ENCODE measurements at regions not wholly inside any gene's neighbourhood (a gene's known extent, or its start where the extent isn't known, plus 50 kb on each side); places are given as distances from the start of the nearest gene placed in this dataset.
"Not testable (repeated sequence)": the region's sequence is repeated elsewhere in the genome, so short reads cannot be mapped to it uniquely, and the experiment has no call there.

DNA sequence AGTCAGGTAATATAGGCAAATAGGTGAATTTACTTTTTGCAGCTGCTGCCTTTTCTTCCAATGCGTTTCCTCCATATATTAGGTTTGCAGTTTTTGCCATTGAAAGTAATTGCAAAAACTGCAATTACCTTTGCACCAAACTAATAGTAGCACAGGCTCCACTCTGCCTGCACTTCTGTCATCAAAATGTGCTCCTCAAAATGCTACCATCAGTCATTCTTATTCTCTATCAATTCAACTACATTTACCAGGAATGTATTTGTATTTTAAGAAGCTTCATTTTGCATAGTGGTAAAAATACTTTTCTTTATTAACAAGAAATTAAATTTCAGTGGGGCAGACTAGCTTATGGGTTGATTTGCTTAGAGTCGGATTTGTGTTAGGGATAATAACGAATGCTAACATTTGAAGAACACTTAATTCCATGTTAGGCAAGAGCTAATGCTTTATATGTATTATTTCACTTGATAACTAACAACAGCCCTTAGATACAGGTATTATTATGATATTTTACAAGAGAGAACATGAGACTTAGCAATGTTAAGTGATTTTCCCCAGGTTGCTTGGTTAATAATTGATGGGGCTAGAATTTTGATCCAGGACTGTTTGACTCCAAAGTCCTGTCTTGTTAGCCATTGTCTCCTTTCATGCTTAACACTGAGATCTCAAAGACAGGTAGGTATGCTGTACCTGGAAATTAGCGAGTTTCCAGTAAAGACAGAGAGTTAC lies 300.4 kb downstream of the MAN2A1 start:
- DNase-seq (ENCODE audit: low read depth): no peak

DNA sequence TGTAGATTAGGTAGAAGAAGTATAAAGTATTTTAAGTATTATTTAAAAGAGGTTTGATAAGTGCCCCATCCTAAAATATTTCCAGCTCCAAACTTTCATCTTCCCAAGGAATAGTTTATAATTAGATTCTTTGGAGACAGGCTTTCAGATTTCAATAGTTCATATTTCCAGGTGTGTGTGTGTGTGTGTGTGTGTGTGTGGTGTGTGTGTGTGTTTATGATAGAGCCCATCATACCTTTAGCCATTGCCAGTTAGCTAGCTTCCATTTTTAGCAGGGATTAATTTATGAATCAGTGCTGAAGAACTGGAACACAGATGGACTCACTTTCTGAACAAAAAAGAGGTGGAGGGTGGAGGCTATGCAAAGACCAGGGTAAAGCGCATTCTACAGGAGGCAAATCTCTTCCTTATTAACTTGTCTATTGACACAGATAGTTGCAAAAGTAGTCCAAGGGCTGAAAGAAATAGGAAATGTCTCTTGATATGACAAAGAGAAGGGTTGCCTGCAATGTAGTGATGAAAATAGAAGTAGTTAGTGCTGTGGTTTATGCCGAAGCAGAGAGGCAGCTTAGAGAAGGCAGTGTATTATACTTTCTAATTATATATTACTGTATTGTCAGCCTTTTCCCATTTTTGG lies 301.1 kb downstream of the MAN2A1 start:
- no peak for DNase-seq (ENCODE audit: low read depth)

DNA sequence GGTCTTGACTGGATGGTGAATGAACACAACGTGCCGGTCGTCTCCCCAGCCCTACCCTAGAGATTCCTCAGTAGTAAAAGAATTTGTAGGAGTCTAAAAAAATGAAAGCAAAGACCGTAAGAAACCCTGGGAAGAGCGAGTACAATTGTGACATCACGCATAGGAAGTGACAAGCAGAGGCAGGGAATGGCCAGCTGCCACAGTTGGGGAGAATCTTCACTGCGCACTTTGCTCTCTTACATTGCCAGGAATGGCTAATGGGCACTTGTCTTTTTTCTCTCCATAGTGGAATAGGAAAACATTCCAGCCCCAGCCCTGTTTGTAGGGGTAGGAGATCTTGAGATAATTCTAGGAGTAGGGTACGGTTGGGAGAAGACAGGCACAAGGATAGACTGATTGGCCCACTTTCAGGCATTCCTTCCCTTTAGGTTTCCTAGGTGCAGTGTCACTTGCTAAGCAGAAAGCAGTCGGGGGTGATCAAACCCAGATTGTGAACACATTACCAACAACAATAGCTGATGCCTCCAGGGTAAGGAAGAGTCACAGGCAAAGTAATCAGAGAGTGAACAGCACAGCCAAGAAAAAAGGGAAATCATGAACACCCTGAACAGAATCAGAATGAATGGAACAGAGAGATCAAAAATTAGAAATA lies 302.7 kb downstream of the MAN2A1 start:
- no peak for DNase-seq (ENCODE audit: low read depth)

DNA sequence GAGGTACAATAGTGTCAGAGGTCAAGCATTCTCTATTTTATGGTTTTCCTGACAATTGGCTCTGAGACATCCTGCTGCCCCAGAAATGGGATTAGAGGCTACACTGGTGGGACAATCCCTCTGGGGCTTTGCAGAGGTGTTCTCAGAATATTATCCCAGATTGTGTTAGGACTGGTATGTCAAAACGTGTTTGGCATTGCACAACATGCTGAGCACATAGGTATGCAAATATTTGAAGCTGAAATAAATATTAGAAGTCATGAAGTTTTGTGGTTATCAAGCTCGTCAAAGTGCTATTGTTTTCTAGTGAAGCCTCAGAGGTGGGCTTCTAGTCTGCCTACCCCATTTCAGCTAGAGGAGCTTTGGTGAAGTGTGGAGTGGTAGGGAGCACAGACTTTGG lies 304.4 kb downstream of the MAN2A1 start:
- no peak for DNase-seq (ENCODE audit: low read depth)

GRCh38 chr5:109996246-109996645 lies 306.5 kb downstream of the MAN2A1 start:
- DNase-seq (ENCODE audit: low read depth): no peak

DNA sequence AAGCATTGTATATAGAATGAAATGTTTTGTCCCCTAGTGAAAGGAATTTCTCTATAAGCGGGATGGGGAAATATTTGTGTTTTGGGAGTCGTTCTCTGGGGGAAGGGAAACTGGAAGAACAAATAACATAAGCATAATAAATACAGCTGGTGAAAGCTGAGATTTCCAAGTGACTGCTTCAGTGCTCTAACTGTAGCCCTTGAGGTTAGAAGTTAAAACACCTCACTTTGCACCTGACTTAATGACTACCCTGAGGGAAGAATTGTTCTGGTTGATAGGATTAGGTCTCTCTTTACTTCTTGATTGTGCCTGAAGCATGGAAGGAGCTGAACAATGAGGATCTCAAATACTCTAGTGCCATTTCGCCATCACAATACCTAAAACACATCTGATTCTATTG lies 307.4 kb downstream of the MAN2A1 start:
- DNase-seq (ENCODE audit: low read depth): no peak

DNA sequence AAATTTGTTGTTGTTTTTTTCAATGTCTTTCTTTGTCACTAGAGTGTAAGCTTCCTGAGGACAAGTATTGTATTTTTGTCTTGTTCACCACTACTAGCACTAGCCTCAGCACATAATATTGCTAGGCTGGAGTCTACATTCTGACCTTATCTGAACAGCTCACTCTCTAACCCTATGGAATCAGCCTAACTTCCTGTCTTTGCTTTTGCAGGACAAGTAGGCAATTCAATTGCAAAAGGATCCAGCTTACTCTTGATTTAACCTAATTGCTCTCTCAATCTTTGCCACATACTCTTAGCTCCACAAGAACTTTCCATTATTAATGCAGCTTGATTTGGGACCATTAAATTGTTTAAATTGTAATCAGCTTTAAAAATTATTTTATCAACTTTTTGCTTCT lies 308.5 kb downstream of the MAN2A1 start:
- DNase-seq (ENCODE audit: low read depth): no peak

GRCh38 chr5:109998726-109999125 lies 309.0 kb downstream of the MAN2A1 start:
- no peak for DNase-seq (ENCODE audit: low read depth)

DNA sequence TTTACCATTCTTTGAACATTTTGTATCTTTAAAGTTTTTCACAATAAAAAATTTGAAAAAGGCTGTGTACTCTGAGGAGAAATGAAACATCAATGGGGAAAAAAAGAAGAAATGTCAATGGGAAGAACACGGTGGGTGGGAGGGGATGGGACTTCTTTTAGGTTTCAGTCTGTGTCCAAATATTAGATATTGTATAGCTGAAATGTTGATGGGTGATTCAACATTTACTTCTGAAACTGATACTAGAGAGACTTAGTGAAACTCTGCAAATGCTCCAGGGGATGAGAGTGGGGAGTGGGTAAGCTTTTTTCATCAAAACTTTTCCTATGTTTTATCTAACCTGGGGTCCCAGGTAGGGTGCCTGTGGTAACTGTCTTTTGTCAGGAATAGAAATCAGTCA lies 311.9 kb downstream of the MAN2A1 start:
- no peak for DNase-seq (ENCODE audit: low read depth)

DNA sequence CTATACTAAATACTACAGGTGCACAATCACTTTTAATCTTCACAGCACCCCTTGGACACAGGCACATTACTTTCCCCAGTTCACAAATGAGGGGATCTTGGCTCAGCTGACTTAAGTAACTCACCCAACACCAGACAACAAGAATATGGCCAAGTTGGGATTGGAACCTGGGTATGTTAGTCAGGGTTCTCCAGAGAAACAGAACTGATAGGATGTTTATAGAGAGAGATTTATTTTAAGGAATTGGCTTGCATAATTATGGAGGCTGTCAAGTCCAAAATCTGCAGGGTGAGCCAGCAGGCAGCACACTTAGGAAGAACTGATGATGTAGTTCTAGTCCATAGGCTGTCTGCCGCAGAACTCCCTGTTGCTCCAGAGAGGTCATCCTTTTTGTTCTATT lies 312.9 kb downstream of the MAN2A1 start:
- DNase-seq (ENCODE audit: low read depth): no peak

DNA sequence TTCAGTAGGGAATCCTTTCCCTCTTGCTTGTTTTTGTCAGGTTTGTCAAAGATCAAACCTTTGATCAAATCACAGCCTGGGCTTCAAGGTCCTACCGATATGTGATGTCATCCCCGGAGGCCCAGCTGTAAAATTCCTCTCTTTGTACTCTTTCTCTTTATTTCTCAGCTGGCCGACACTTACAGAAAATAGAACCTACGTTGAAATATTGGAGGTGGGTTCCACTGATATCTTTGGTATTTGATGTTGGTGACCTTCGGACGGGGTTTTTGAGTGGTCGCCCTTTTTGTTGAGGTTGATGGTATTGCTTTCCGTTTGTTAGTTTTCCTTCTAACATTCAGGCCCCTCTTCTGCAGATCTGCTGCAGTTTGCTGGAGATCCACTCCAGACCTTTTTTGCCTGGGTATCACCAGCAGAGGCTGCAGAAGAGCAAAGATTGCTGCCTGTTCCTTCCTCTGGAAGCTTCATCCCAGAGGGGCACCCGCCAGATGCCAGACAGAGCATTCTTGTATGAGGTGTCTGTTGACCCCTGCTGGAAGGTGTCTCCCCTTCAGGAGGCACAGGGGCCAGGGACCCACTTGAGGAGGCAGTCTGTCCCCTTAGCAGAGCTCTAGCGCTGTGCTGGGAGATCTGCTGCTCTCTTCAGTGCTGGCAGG lies 316.3 kb downstream of the MAN2A1 start:
- DNase-seq (ENCODE audit: low read depth): not testable (repeated sequence)

DNA sequence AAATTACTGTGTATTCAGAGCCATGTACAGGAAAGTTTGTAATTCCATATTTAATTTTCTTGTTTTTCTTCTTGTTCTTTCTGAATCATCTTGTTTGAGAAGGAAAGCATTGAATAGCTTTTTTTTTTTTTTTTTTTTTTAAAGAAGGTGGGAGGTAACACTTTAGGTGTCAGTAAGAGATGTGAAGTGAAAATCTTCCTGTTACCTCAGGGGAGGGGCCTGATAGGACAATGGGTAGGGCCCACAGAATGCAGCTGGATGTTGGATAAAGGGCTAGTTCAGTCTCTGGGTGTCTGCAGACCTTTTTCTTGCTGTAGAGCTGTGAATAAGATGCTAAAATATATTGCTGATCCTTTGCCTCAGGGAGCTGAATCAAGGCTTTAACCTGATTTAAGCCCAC lies 317.4 kb downstream of the MAN2A1 start:
- DNase-seq (ENCODE audit: low read depth): no peak

GRCh38 chr5:110008131-110008530 lies 318.4 kb downstream of the MAN2A1 start:
- no peak for DNase-seq (ENCODE audit: low read depth)

DNA sequence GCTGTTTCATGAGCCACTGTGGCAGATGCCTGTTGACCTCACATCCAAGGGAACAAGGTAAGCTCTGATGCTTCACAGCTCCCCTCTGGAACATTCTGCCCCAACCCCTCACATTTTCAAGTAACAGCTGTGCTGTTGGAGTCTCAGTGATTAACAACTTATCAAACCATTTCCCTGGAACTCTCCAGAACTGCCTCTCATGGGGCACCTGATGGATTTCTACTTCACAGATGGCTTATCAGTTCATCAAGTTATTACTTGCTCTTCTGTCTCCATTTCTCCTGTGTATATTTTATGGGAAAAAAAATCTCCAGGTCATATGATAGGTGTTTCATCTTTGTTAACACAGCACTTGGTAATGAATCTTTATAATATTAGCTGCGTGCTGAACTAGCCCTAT lies 322.4 kb downstream of the MAN2A1 start:
- DNase-seq (ENCODE audit: low read depth): no peak

- no peak for DNase-seq (ENCODE audit: low read depth)
Observed at GRCh38 chr5:110013017-110013416, 323.3 kb downstream of the MAN2A1 start.

DNA sequence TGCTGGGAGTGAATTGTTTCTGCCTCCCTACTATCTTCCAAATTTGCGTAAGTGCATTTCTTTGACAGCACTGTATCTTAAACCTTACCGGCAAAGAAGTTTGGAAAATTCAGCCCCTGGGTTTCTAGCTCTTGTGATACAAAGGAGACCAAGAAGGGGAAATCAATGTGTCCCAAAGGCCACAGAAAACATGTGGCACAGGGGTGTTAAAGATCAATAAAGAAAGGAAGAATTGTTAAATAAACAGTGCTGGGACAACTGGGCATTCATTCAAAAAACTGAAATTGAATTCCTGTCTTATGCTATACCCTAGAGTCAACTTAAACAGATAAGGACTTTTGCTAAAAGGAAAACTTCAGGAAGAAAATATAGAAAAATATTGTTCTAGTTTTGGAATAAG lies 328.1 kb downstream of the MAN2A1 start:
- DNase-seq (ENCODE audit: low read depth): no peak

DNA sequence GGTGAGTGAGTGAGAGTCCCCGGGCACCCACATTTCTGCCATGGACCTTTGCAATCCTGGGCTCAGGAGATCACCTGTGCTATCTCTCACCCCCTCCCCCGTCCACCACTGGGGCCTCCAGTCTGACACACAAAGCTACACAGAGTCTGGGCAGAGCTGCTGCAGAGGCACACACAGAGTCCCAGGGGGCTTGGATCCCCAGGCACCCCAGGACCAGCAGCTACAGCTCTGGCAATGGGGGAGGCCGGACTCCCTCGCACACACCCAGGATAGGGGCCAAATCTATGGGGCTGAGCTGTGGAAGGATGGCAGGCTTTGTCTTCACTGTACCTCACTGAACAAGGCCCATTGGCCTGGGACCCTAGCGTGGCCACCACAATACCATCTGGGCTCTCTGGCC lies 328.8 kb downstream of the MAN2A1 start:
- DNase-seq (ENCODE audit: low read depth): no peak

GRCh38 chr5:110019119-110019518 lies 329.4 kb downstream of the MAN2A1 start:
- no peak for DNase-seq (ENCODE audit: low read depth)

DNA sequence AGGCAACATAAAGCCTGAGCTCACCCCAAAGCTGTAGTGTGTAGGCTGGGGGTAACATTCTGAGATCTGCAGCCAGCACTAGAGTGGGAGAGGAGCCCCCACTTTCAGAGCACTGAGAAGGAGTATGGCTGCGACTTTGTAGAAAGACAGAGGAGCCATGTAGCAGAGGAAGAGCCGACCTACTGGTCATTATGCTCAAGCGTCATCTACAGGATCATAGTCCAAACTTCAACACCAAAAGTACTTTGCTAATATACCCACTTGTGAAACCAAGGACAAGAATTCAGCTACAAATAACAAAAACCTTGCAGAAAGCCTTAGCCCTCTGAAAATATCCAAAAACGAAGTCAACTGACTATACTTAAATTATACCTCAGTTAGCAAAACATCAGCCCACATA lies 330.1 kb downstream of the MAN2A1 start:
- DNase-seq (ENCODE audit: low read depth): no peak

DNA sequence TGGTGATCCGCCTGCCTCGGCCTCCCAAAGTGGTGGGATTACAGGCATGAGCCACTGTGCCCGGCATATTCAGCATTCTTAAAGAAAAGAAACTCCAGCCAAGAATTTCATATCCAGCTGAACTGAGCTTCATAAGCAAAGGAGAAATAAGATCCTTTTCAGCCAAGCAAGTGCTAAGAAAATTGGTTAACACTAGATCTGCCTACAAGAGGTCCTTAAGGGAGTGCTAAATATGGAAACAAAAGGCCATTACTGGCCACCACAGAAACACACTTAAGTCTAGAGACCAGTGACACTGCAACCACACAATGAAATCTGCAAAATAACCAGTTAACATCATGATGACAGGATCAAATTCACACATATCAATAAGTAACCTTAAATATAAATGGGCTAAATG lies 331.5 kb downstream of the MAN2A1 start:
- no peak for DNase-seq (ENCODE audit: low read depth)

DNA sequence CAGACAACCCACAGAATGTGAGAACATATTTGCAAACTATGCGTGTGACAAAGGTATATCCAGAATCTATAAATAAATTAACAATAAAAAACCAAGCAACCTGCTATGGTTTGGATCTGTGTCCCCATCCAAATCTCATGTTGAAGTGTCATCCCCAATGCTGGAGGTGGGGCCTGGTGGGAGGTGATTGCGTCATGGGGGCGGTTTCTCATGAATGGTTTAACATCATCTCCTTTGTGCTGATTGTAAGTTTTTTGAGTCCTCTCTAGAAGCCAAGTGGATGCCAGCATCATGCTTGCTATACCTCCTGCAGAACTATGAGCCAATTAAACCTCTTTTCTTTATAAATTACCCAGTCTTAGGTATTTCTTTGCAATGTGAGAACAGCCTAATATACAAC lies 335.4 kb downstream of the MAN2A1 start:
- no peak for DNase-seq (ENCODE audit: low read depth)

DNA sequence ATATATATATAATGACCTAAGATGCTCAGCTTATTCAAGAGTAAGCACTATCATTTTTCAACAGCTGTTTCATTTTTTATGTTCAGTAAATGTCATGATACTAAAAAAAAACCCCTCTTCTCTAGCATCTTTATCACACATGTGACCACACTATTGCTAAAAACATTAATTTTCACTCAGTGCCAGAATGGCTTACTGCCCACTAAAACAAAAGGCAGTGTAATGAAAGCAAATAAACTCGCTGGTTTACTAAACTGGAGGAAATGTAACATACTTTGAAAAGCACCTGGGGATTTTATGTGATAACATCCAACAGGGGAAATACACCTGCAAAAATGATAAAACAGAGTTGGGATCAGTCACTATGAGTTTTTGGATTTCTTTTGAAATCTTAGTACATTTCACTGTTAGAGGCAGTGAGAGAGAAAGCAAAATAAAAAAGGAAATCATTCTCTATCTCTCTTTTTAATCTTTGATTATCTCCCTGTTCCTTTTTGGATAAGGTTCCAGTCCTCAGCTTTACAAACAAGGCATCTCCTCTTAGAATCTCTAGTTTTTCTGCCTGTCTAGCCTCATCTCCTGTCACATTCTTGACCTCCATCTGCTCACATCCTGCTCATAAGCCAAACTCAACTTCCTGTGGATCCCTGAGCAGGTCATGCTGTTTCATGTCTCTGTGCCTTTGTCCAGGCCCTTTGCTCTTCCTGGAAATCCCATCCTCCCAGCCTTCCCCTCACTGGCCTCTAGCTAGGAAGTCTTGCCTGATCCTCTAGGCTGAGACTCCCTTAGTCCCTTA lies 338.0 kb downstream of the MAN2A1 start:
- DNase-seq (ENCODE audit: low read depth): no peak
